ENCODE measurements at regions not wholly inside any gene's neighbourhood (a gene's known extent, or its start where the extent isn't known, plus 50 kb on each side); places are given as distances from the start of the nearest gene placed in this dataset.

DNA sequence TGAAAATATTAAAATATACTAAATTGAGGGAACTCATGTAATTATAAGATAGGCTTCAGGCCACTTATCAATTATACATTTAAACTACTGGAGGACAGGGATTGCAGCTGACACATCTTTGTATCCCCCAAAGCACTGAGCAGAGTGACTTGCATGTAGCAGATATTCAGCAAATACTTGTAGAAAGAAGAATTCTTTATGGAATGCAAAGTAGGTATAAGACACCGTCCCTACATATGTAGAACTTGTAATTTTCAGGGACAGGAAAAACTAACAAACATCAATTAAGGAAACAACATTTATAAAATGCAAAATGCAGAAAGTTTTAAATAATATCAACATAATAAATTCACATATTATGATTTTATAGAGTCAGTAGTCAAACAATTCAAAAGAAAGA, 719.2 kb downstream of the OLFM4 start:
- no peak for DNase-seq

GRCh38 chr13:53749306-53749705, 720.7 kb downstream of the OLFM4 start:
- DNase-seq: no peak

- DNase-seq: no peak
Measured at GRCh38 chr13:53759016-53759415, 730.4 kb downstream of the OLFM4 start.

DNA sequence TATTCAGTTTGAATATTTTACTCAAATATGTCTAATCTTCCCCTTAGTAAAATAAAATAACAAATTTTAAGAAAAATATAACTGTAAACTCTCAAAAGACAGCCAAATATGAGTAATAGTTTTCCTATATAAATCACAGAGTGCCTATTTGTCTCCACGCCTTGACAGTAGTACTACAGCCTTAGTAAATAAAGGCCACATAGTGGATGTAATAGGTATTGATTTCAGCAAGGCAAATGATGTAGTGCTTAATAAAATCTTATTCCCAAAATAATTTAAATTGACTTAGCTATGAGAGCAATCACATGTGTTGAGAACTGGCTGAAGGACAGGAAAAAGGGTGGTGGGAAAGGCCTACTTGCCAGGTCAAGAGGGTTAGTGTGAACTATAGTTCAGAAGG, 747.2 kb downstream of the OLFM4 start:
- DNase-seq: no peak

GRCh38 chr13:53778937-53779336, 750.3 kb downstream of the OLFM4 start:
- DNase-seq: no peak

DNA sequence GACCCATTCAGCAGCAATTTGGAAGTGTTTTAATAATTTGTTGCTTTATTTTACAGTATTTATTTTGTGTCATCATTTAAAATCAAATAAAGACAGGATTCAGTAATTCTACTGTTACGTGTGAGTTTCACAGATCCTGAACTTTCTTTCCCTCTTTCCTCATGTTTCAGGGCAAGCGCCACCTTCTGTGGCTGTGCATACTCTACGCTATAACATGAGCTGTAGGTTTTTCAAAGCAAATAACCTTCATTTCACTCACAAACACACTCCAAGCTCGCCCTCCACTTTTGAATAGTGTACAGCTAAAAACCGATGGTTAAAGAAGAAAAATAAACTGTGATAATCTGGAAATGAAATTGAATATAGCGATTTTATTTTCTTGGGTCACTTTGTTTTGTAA, 753.3 kb downstream of the OLFM4 start:
- DNase-seq: no peak

DNA sequence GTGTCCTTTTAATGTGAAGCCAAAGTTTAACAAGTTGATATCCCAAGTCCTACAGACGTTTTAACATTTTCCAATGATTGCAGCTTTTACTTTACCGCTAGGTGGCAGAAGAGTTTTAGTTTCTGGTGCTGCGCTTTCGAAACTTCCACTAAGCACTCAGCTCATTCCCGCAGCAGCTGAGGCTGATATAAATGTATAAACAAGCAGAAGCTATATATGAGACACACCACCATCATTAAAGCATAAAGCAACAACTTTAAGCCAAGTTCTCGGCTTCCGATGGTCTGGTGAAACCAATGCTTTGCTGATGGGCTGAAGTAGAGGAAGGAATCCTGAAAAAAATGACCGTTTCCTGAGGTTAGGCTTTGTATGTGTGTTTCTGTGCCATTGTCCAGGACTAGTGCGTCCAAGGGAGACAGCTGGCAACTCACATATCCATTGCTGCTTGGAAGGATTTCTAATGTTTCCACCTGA, 753.9 kb downstream of the OLFM4 start:
- peak; percentile 37 for DNase-seq

- no peak for DNase-seq
Measured at GRCh38 chr13:53783471-53783870, 754.9 kb downstream of the OLFM4 start.

DNA sequence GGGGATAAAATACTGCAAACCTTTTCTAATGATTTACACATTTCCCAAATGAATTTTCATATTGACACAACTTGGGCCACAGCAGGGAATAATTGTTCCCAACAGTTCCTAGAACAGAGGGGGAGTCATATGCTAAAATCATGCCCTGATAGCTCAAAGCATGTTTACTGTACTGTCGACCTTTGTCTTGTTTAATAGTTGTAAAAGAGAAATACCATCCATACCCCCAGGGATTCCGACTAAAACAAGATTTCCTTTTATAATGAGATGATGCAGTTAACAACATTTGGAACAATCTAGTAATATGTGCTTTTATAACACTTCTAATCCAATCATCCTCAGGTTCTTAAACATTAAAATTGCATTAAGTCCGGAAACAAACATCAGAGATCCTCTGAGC, 759.7 kb downstream of the OLFM4 start:
- DNase-seq: no peak

- no peak for DNase-seq
Measured at GRCh38 chr13:53800011-53800410, 771.4 kb downstream of the OLFM4 start.

GRCh38 chr13:53807251-53807834, 778.7 kb downstream of the OLFM4 start:
- DNase-seq: no peak

DNA sequence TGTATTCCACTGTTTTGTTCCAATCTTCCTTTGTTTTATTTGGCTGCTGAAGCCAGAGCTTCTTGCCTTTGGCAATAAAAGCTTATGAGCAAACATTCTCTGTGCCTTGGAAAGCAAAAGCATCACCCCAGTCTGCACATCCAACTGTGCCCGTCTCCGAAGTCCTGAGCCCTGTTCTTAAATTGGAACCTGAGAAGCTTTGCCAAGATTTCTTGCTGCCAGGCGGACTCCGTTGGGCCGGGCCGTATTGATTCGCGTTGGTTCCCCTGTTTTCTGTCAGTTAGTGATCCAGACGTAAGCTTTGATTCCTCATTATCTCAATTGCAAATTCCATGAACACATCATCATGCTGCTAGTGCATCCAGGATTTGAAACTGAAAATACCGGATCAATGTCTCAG, 793.0 kb downstream of the OLFM4 start:
- DNase-seq: no peak

DNA sequence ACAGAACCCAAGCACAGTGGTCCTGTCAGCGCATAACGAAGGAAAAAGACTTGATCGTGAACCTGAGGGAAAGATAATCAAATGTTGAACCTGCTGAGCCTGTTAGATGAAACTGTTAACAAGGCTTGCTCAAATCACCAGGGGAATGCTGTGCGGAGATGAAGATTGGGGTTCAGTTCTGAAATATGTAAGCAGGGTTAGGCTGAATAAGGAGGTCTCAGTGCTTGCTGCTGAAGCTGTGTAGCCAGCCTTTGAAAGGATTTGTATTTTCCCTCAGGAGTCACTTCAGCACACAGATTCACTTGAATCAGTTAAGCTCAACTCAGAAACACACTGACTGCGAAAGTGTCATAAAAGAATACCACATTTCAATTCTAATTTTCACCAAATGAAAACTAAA, 793.5 kb downstream of the OLFM4 start:
- DNase-seq: no peak

DNA sequence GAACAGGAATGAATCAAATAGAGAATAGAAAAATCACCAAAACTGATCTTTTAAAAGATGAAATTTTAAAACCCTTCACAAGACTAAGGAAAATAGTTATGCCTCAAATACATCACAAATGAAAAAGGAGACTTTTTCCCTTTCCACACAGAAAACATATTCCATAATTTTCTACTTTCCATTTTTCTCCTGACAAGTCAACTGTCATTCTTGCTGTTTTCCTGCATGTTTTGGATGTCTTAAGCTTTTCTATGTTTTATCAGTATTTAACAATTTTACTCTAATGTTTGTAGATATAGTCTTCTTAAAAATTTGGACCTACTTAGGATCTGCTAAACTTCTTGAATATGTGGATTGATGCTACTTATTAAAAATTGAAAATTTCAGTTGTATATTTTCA, 810.8 kb downstream of the OLFM4 start:
- DNase-seq: no peak

- no peak for DNase-seq
Measured at GRCh38 chr13:53844473-53845146, 816.0 kb downstream of the OLFM4 start.

DNA sequence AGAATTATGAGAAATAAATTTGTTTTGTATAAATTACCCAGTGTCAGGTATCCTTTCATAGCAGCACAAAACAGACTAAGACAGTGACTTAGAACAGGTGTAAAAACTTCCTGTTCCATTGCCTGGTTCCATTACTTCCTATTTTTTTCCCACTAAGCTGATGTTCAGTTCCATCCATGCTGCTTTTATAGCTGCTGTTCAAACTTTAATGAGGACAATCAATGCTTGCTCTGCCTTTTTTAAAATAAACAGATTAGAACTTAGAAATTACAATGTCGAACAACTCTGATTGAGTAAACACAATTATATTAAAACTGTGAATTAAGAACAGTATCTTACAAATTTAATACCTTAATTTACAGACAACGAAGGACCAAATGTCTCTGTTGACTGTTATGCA, 818.9 kb downstream of the OLFM4 start:
- DNase-seq: no peak

GRCh38 chr13:53848366-53848961, 819.9 kb downstream of the OLFM4 start:
- peak; percentile 44 for DNase-seq

GRCh38 chr13:53854321-53854720, 825.7 kb downstream of the OLFM4 start:
- DNase-seq: no peak

- DNase-seq: no peak
Measured at GRCh38 chr13:53856573-53857195, 828.1 kb downstream of the OLFM4 start.

GRCh38 chr13:53863520-53863919, 834.9 kb downstream of the OLFM4 start:
- DNase-seq: no peak

DNA sequence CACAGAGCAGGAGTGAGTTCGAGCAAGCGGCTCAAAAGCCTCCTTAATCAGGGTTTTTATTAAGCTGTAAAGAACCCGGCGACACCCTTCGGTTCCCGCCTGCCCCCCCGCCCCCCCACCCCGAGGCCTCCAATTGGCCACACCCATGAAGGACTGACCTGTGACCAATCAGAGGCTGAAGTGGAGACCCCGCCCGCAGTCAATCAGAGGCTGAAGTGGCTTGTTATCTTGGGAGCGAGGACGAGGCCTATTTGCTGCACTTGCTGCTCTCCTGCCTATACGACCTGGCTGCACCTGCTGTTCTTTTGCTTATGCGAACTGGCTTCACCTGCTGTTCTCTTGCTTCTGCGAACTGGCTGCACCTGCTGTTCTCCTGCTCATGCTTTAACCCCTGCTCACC, 844.9 kb downstream of the OLFM4 start:
- no peak for DNase-seq

- DNase-seq: no peak
Measured at GRCh38 chr13:53878861-53879260, 850.2 kb downstream of the OLFM4 start.

- DNase-seq: no peak
Measured at GRCh38 chr13:53885997-53886396, 857.4 kb downstream of the OLFM4 start.

DNA sequence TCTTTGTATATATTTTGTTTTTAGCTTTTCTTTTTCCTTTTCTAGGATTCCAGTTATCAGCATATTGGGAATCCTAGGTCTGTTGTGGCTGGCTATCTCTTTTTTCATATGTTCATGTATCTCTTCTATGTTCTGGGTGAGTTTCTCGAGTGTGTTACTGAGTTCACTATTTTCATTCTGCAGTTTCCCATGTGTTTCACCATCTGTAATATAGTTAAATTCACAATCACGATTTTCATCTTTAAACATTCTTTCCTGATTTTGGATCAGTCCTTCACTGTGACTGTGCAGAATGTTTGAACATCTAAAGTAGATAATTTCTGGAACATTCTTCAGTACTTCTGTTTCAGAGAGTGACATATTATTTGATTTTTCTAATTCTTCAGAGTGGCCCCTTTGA, 862.1 kb downstream of the OLFM4 start:
- DNase-seq: no peak

Measured in fibroblast of skin of right quadriceps (primary cell).